ENCODE measurements at regions not wholly inside any gene's neighbourhood (a gene's known extent, or its start where the extent isn't known, plus 50 kb on each side); places are given as distances from the start of the nearest gene placed in this dataset.

DNA sequence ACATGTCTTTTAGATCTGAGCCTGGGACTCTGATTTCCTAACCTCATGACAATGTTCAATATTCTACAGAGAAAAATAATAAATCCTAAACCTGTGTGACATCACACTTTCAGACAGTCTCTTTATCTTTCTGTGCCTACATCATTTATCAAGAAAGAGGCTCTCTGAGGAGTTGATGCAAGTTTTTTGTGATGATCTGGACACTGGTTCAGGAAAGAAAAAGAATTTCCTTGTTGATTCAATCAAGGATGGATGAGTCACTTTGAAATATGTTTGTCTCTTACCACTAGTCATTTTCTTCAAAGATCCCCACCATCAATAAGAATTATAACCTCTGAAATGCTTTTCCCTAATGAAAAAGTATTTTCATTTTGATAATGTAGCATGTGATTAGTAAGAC is 404.6 kb downstream of the WDR72 start:
- Histone ChIP-seq H3K27ac (ENCODE audit: low read depth, low read length) (no peak overlapping the region), H3K4me3 (ENCODE audit: low read depth, low read length) (no peak overlapping the region), H3K9me3 (ENCODE audit: control insufficient read depth, insufficient read depth, low read length) (peaks cover 5% of the 10 kb centered on the region; the same call in 1 of the 2 replicates), H3K27me3 (ENCODE audit: control insufficient read depth, insufficient read depth, low read length) (no peaks in the 10 kb centered on the region)
- TF ChIP-seq, protein P1, sequence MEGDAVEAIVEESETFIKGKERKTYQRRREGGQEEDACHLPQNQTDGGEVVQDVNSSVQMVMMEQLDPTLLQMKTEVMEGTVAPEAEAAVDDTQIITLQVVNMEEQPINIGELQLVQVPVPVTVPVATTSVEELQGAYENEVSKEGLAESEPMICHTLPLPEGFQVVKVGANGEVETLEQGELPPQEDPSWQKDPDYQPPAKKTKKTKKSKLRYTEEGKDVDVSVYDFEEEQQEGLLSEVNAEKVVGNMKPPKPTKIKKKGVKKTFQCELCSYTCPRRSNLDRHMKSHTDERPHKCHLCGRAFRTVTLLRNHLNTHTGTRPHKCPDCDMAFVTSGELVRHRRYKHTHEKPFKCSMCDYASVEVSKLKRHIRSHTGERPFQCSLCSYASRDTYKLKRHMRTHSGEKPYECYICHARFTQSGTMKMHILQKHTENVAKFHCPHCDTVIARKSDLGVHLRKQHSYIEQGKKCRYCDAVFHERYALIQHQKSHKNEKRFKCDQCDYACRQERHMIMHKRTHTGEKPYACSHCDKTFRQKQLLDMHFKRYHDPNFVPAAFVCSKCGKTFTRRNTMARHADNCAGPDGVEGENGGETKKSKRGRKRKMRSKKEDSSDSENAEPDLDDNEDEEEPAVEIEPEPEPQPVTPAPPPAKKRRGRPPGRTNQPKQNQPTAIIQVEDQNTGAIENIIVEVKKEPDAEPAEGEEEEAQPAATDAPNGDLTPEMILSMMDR (IDR thresholded peaks at IDR 0.05; ENCODE audit: low read depth, low read length): no peak
- no peak for DNase-seq (ENCODE audit: low read depth, low spot score)
- POLR2A ChIA-PET: no interaction called here
- CTCF ChIA-PET: no interaction called here

DNA sequence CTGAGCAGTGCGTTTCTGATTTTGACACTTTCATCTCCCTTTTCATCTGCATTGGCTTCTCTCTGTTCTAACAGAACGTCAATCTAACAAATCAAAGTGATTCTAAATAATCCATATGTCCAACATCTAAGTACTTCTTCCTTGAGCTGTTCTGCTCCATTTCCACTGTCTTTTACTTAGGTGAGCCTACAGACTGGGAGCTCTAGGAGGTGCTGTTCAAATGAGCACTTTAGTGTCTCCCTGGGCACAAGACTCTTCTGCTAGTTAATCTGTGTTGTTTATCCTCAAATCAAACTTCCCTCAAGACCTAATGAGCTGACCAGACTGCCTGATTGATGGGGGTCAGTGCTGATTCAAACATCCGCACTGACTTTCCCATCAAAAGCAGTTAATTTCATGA is 408.1 kb downstream of the WDR72 start:
- H3K27ac ChIP-seq (ENCODE audit: low read depth, low read length): no peak overlapping the region
- ChIA-PET CTCF (no interaction called here), POLR2A (no interaction called here)
- H3K4me3 ChIP-seq (ENCODE audit: low read depth, low read length): no peak overlapping the region
- TF ChIP-seq, protein P1 (IDR thresholded peaks at IDR 0.05; ENCODE audit: low read depth, low read length): no peak
- no peak for DNase-seq (ENCODE audit: low read depth, low spot score)
- peaks cover 8% of the 10 kb centered on the region; the same call in 1 of the 2 replicates for H3K9me3 ChIP-seq (ENCODE audit: control insufficient read depth, insufficient read depth, low read length)
- H3K27me3 ChIP-seq (ENCODE audit: control insufficient read depth, insufficient read depth, low read length): no peaks in the 10 kb centered on the region

DNA sequence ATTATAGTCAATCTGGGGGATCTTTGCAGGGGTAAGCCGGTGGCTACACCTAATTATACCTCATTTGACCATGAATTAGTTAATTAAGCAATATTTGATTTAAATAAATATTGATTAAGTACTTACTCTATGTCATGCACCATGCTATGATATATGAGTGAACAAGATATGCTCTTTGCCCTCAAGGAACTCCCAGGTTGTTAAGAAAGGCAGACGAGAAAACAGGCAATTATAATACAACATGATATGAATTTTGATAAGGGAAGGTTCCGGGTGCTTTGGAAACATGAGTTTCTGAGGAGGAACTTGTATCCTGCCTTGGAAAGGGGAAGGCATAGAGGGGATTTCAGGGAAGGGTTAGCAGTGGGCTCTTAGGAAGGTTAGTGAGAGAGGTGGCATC is 412.9 kb downstream of the WDR72 start:
- peaks cover 14% of the 10 kb centered on the region for H3K9me3 ChIP-seq (ENCODE audit: control insufficient read depth, insufficient read depth, low read length)
- POLR2A ChIA-PET: no interaction called here
- no peak overlapping the region for H3K27ac ChIP-seq (ENCODE audit: low read depth, low read length)
- no peaks in the 10 kb centered on the region for H3K27me3 ChIP-seq (ENCODE audit: control insufficient read depth, insufficient read depth, low read length)
- TF ChIP-seq, protein P1 (IDR thresholded peaks at IDR 0.05; ENCODE audit: low read depth, low read length): no peak
- CTCF ChIA-PET: no interaction called here
- no peak overlapping the region for H3K4me3 ChIP-seq (ENCODE audit: low read depth, low read length)
- DNase-seq (ENCODE audit: low read depth, low spot score): no peak

DNA sequence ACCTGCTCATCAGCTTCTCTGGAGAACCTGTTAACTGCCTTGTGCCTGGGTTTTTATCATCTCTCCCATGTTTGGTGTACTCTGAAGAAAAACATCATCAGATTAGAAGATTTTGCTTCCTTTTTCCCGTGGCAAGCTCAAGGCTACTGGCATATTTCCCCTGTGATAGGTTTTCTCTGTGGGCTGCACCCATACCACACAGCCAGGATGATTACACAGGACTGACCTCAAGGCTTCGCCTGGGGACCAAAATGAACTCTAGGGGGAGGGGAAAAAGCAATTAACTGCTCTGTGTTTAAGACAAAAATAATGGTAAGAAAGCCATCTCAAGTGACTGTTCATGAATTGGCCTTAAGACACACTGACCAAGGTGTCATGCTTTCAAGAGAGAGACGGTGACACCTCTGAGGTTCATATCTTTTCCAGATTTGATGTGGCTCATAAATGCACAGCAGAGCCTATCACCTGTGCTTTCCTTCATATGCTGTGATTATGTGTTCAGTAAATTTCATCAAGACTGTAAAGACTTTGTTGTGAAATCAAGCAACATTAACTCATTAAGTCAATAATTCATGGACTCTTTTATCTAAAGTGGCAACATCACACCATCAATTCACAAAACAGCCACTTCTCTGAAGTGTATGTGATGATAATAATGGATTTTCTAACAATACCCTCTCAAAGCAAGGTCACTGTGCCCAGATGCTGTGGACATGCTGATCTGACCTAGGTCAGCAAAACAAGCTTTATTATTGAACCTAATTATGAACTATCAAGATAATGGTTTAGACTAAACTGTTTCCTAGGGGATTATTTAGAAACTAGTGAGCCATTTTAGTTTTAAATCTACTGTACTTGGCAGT is 427.9 kb downstream of the WDR72 start:
- CTCF ChIA-PET: no interaction called here
- H3K27me3 ChIP-seq (ENCODE audit: control insufficient read depth, insufficient read depth, low read length): no peaks in the 10 kb centered on the region
- no peak overlapping the region for H3K4me3 ChIP-seq (ENCODE audit: low read depth, low read length)
- peaks cover 22% of the 10 kb centered on the region for H3K9me3 ChIP-seq (ENCODE audit: control insufficient read depth, insufficient read depth, low read length)
- POLR2A ChIA-PET: no interaction called here
- TF ChIP-seq, protein P1 (IDR thresholded peaks at IDR 0.05; ENCODE audit: low read depth, low read length): no peak
- H3K27ac ChIP-seq (ENCODE audit: low read depth, low read length): no peak overlapping the region
- DNase-seq (ENCODE audit: low read depth, low spot score): no peak

DNA sequence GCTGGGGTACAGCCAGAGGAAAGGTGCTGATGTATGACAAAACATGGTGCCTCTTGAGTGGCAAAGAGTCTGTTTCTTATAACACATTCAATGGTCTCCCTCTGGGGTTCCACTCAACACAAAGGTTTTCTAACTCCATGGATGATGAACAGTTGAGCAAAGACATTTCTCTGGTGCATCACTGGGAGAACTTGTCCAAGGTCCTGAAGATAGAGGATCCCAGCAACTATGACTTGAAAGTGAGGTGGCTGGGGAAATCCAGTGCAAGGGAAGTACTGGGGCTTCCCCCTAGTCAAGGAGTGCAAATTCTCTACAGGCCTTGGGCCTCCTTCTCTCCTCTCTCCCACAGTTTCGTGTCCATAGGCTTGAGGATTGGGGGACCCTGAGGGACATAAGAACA is 431.1 kb downstream of the WDR72 start:
- Histone ChIP-seq H3K27ac (ENCODE audit: low read depth, low read length) (peak overlapping the region; percentile 1), H3K9me3 (ENCODE audit: control insufficient read depth, insufficient read depth, low read length) (peaks cover 30% of the 10 kb centered on the region), H3K4me3 (ENCODE audit: low read depth, low read length) (no peak overlapping the region), H3K27me3 (ENCODE audit: control insufficient read depth, insufficient read depth, low read length) (no peaks in the 10 kb centered on the region)
- ChIA-PET CTCF (no interaction called here), POLR2A (no interaction called here)
- DNase-seq (ENCODE audit: low read depth, low spot score): no peak
- TF ChIP-seq, protein P1 (IDR thresholded peaks at IDR 0.05; ENCODE audit: low read depth, low read length): no peak
